Ovary (tissue), 7 donors: ENCODE measurements at regions not wholly inside any gene's neighbourhood (a gene's known extent, or its start where the extent isn't known, plus 50 kb on each side); places are given as distances from the start of the nearest gene placed in this dataset.

ENCODE experiments used
- DNase-seq, 5 donors: peaks; one replicate each; pipeline ENCODE4 v3.0.0-alpha.2; 2019 to 2020
- H3K27ac ChIP-seq, 2 donors: fragments of 200-600 bp; one replicate each; pipeline versions ENCODE4 v1.5.1 to v1.8.0; 2019 to 2022
- H3K27me3 ChIP-seq: fragments of 200-600 bp; one replicate; pipeline ENCODE4 v1.8.0; 2022
- H3K36me3 ChIP-seq: fragments of 200-600 bp; sonication (generic); one replicate; pipeline ENCODE4 v1.5.1; 2019
- H3K4me1 ChIP-seq: one replicate; pipeline ENCODE4 v1.8.1; 2013; ENCODE audit warnings: mild to moderate bottlenecking, moderate library complexity; ENCODE audit not compliant: insufficient read depth
- H3K4me3 ChIP-seq: fragments of 200-600 bp; sonication (generic); one replicate; pipeline ENCODE4 v1.5.1; 2017
- H3K9me3 ChIP-seq, 2 donors: fragments of 200-600 bp in 1 of 2; sonication (generic) in 1 of 2; one replicate each; pipeline versions ENCODE4 v1.5.1 to v1.8.1; 2013 to 2019; ENCODE audit warnings: mild to moderate bottlenecking in 1 of 2, moderate library complexity in 1 of 2
- EP300 ChIP-seq: sonication (generic); formaldehyde crosslinking; IDR thresholded peaks from one replicate; pipeline ENCODE4 v1.6.1; 2017; ENCODE audit warnings: antibody characterized with exemption
- POLR2A ChIP-seq: fragments of 450-650 bp; IDR thresholded peaks from one replicate; pipeline ENCODE4 v1.6.1; 2017; ENCODE audit warnings: antibody characterized with exemption, mild to moderate bottlenecking, moderate library complexity
- WGBS, 3 donors: extraction: QIAGEN DNeasy Blood & Tissue Kit in 1 of 3; methylation state at CpG; one replicate each; pipeline versions ENCODE4 v1.1.5 to v1.1.7; 2013 to 2017; 5-methylcytosine and 5-hydroxymethylcytosine counted together
- intact Hi-C, 4 donors: fragments of 100-400 bp; cut with DNase I; formaldehyde crosslinking; loops; one replicate each; pipeline versions ENCODE4 v1.11.0 to v1.15.1; 2022 to 2023
- TF ChIP-seq, protein P1 (sequence below), 3 donors: fragments of 450-650 bp in 2 of 3; fragments of 200-600 bp in 1 of 3; IDR thresholded peaks; one replicate each; pipeline versions ENCODE4 v1.5.1 to v1.8.0; 2016 to 2022; ENCODE audit warnings: antibody characterized with exemption in 3 of 3, mild to moderate bottlenecking in 1 of 3
- donor health status: DM: no; HTN: no; CAD: no; lungs with moderate emphysema.
- donor health status: DM: no; HTN: no; CAD: no.
- donor health status: Bipolar disorder and iron deficiency.
- donor health status: DM: no; HTN: no; CAD: no.
- donor health status: DM: yes; HTN: yes; CAD: no.

DNA sequence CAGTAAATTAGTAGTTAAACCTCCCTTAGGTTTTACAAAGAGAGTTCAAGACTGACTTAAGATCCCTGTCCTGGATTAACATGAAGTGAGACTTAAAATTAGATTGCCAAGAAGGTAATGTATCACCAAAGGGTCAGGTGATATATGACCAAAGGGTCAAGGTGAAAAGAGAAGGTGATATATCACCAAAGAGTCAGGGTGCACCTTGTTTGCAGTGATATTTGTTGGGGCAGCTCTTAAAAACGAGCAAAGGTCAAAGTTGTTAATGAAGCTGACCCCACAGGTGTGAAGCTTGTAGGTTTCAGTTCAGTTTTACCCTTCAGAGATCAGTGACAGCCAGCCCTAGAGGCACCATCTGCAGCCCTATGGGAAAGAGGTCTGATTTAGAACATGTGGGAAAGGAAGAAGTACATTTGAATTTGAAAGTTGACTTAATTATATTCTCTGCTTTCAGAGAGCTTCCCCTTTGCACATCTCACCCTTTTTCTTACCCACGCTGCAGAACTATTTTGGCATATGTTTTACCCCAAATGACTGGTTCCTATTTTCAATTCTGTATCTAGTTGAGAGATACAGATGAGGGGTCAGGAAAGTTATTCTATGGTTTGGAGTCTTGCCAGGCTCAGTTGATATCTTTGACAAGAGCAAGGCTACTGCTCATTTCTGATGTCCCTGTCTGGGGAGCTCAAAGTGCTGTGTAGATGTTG lies 170.8 kb downstream of the S1PR1 start:
- H3K9me3 ChIP-seq, result no peaks in the 10 kb centered on the region
- intact Hi-C loops, result no loop called here
- no peaks in the 10 kb centered on the region for H3K4me1 ChIP-seq
- H3K36me3 ChIP-seq, result no peaks in the 10 kb centered on the region
- H3K27me3 ChIP-seq, result no peaks in the 10 kb centered on the region
- no peak overlapping the region for H3K27ac ChIP-seq
- no peak for DNase-seq
- H3K4me3 ChIP-seq, result no peak overlapping the region
- TF ChIP-seq EP300 (no peak), POLR2A (no peak)
- TF ChIP-seq, protein P1, sequence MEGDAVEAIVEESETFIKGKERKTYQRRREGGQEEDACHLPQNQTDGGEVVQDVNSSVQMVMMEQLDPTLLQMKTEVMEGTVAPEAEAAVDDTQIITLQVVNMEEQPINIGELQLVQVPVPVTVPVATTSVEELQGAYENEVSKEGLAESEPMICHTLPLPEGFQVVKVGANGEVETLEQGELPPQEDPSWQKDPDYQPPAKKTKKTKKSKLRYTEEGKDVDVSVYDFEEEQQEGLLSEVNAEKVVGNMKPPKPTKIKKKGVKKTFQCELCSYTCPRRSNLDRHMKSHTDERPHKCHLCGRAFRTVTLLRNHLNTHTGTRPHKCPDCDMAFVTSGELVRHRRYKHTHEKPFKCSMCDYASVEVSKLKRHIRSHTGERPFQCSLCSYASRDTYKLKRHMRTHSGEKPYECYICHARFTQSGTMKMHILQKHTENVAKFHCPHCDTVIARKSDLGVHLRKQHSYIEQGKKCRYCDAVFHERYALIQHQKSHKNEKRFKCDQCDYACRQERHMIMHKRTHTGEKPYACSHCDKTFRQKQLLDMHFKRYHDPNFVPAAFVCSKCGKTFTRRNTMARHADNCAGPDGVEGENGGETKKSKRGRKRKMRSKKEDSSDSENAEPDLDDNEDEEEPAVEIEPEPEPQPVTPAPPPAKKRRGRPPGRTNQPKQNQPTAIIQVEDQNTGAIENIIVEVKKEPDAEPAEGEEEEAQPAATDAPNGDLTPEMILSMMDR (IDR thresholded peaks at IDR 0.05), result no peak
- 54 to 75% (median 67%) methylated on average over 2 of the region's 2 CpGs for WGBS, 3 donors

DNA sequence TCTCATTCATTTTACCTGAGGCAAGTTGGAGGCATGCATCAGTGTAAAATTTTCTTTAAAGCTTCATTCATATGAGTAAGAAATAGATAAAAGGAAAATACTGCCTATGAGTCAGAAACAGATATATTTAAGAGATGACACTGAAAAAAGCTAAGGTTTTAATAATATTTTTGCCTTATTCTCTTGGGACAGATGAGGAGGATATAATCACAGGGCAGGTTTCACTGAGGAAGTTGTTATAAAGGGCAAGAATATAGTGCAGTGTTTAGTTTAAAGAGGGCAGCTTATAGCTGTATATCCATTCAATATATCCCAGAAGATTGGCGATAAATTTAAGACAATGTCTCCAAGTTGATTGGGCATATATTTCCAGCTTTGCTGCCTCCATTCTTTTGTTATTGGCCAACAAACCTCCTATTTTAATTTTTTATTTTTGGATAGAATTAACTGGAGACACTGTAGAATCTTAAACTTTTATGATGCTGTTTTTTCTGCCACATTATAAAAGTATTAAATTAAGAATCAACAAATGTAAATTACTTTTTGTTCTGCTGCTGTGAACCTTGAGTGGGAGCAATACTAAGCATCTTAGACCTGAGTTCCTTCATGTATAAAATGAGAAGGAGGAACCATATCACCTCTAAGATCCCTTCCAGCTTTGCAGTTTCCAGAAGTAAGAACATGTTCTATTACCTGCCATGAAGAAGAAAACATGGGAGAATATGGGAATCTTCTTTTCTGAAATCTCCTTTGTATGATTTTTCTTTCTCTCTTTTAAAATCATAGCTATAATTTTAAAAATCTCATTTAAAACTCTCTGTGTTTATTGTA lies 171.6 kb downstream of the S1PR1 start:
- DNase-seq, result no peak
- no peaks in the 10 kb centered on the region for H3K9me3 ChIP-seq
- intact Hi-C loops, result no loop called here
- no peak overlapping the region for H3K4me3 ChIP-seq
- TF ChIP-seq EP300, result no peak
- TF ChIP-seq, protein P1 (IDR thresholded peaks at IDR 0.05), result no peak
- no peak for TF ChIP-seq POLR2A
- H3K4me1 ChIP-seq, result no peaks in the 10 kb centered on the region
- WGBS, 3 donors, result 99 to 100% (median 100%) methylated on average over 1 of the region's 1 CpG
- no peaks in the 10 kb centered on the region for H3K27me3 ChIP-seq
- no peak overlapping the region for H3K27ac ChIP-seq
- no peaks in the 10 kb centered on the region for H3K36me3 ChIP-seq

DNA sequence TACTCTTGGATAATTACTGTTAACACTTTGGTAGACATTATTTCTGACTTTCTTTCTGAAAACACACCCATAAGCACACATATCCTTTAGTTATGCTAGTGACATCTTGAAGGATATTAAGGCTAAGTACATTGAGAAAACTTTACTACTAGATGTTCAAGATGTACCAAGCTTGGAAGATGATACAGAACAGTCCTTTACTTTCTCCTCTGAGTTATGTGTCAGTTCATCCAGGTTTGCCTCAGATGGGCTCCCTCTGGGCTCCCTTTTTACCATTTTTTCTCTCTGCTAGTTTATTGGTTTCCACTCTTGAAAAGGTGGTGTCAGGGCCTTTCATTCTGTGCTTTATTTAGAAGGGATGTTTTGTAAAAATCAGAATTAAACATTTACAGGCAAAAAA lies 172.3 kb downstream of the S1PR1 start:
- no peak overlapping the region for H3K27ac ChIP-seq
- no peak overlapping the region for H3K4me3 ChIP-seq
- H3K9me3 ChIP-seq, result no peaks in the 10 kb centered on the region
- H3K27me3 ChIP-seq, result no peaks in the 10 kb centered on the region
- intact Hi-C loops, result no loop called here
- no peaks in the 10 kb centered on the region for H3K36me3 ChIP-seq
- DNase-seq, result no peak
- no peak for TF ChIP-seq EP300
- TF ChIP-seq, protein P1 (IDR thresholded peaks at IDR 0.05), result no peak
- TF ChIP-seq POLR2A, result no peak
- no peaks in the 10 kb centered on the region for H3K4me1 ChIP-seq

DNA sequence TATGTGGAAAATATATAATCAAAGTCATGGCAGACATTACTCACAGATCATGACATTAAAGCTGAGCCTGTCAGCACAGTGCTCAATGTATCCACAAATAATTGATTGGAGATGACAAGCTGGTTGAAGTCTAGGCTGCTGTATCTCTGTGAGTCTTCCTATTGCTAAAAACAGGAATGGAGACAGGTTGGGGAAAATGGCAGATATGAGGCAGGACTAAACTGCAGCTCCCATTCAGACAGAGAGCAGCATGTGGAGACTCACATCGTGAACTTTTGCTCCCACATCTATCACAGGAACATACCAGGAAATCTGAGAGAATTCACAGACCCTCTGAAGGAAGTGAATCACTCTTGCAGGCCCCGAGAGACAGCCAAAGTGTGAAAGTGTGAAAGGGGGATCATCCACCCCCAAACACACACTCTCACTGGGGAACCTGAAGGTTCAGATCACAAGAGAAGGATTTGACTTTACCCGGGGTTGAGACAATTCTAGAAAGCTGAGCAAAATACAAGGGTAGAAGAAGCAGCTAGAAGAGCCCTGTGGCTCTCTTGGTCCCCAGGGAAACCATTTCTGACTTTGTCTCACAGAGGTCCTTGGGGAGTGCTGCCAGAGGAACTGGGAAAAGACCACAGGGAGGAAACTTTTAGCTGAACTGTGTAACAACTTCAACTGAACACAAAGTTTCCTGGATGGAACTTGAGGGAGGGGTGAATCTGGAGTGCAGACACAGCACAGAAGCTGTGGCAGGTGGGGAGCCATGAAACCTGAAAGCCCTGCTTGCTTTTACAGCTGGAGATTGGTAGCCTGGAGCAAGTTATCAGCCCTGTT lies 173.4 kb downstream of the S1PR1 start:
- DNase-seq, result no peak
- no peak overlapping the region for H3K4me3 ChIP-seq
- no peaks in the 10 kb centered on the region for H3K36me3 ChIP-seq
- no peaks in the 10 kb centered on the region for H3K4me1 ChIP-seq
- no peak overlapping the region for H3K27ac ChIP-seq
- no peaks in the 10 kb centered on the region for H3K27me3 ChIP-seq
- H3K9me3 ChIP-seq, result no peaks in the 10 kb centered on the region
- intact Hi-C loops, result no loop called here
- WGBS, 3 donors, result 44 to 58% (median 52%) methylated on average over 3 of the region's 3 CpGs
- TF ChIP-seq, protein P1 (IDR thresholded peaks at IDR 0.05), result no peak
- no peak for TF ChIP-seq EP300
- no peak for TF ChIP-seq POLR2A
